Activated naive CD8-positive, alpha-beta T cell treated with anti-CD3 and anti-CD28 coated beads for 36 hours (primary cell): ENCODE measurements at regions not wholly inside any gene's neighbourhood (a gene's known extent, or its start where the extent isn't known, plus 50 kb on each side); places are given as distances from the start of the nearest gene placed in this dataset.

Source experiments
- DNase-seq: peaks from one replicate; pipeline ENCODE4 v3.0.0; 2021
- H3K27ac Mint-ChIP-seq: one replicate; pipeline ENCODE4 v1.8.0; 2022; ENCODE audit warnings: mild to moderate bottlenecking, moderate library complexity, mixed read lengths
- H3K27me3 Mint-ChIP-seq: one replicate; pipeline ENCODE4 v1.8.0; 2022; ENCODE audit warnings: mild to moderate bottlenecking, mixed read lengths
- H3K36me3 Mint-ChIP-seq: one replicate; pipeline ENCODE4 v1.8.0; 2021; ENCODE audit warnings: mild to moderate bottlenecking, mixed read lengths
- H3K4me1 Mint-ChIP-seq: one replicate; pipeline ENCODE4 v1.8.0; 2021; ENCODE audit warnings: mixed read lengths
- H3K4me3 Mint-ChIP-seq: one replicate; pipeline ENCODE4 v1.8.0; 2022; ENCODE audit warnings: mild to moderate bottlenecking, moderate library complexity, mixed read lengths
- H3K9me3 Mint-ChIP-seq: one replicate; pipeline ENCODE4 v1.8.0; 2022; ENCODE audit warnings: mixed read lengths

GRCh38 chr11:23653071-23653675 is 792.9 kb upstream of the CCDC179 start:
- DNase-seq = no peak
- H3K27me3 Mint-ChIP-seq = no peaks in the 10 kb centered on the region
- H3K9me3 Mint-ChIP-seq = peaks cover 4% of the 10 kb centered on the region
- no peaks in the 10 kb centered on the region for H3K36me3 Mint-ChIP-seq
- H3K27ac Mint-ChIP-seq = no peak overlapping the region
- no peaks in the 10 kb centered on the region for H3K4me1 Mint-ChIP-seq
- H3K4me3 Mint-ChIP-seq = no peak overlapping the region

GRCh38 chr11:23668324-23668723 is 808.0 kb upstream of the CCDC179 start:
- H3K36me3 Mint-ChIP-seq = no peaks in the 10 kb centered on the region
- no peak overlapping the region for H3K27ac Mint-ChIP-seq
- H3K27me3 Mint-ChIP-seq = no peaks in the 10 kb centered on the region
- no peak overlapping the region for H3K4me3 Mint-ChIP-seq
- no peaks in the 10 kb centered on the region for H3K4me1 Mint-ChIP-seq
- DNase-seq = no peak
- no peaks in the 10 kb centered on the region for H3K9me3 Mint-ChIP-seq

GRCh38 chr11:23673366-23673765 is 813.1 kb upstream of the CCDC179 start:
- no peak overlapping the region for H3K4me3 Mint-ChIP-seq
- H3K27me3 Mint-ChIP-seq = no peaks in the 10 kb centered on the region
- DNase-seq = no peak
- H3K27ac Mint-ChIP-seq = no peak overlapping the region
- no peaks in the 10 kb centered on the region for H3K4me1 Mint-ChIP-seq
- H3K9me3 Mint-ChIP-seq = no peaks in the 10 kb centered on the region
- H3K36me3 Mint-ChIP-seq = no peaks in the 10 kb centered on the region

GRCh38 chr11:23674866-23675265 is 814.6 kb upstream of the CCDC179 start:
- Mint-ChIP-seq H3K4me1 (no peaks in the 10 kb centered on the region), H3K9me3 (no peaks in the 10 kb centered on the region), H3K27ac (no peak overlapping the region), H3K36me3 (no peaks in the 10 kb centered on the region), H3K27me3 (no peaks in the 10 kb centered on the region), H3K4me3 (no peak overlapping the region)
- no peak for DNase-seq

GRCh38 chr11:23679041-23679440 is 817.8 kb upstream of the LUZP2 start:
- no peak for DNase-seq
- Mint-ChIP-seq H3K4me3 (no peak overlapping the region), H3K4me1 (no peaks in the 10 kb centered on the region), H3K36me3 (no peaks in the 10 kb centered on the region), H3K27ac (no peak overlapping the region), H3K27me3 (no peaks in the 10 kb centered on the region), H3K9me3 (no peaks in the 10 kb centered on the region)

GRCh38 chr11:23679981-23680380 is 816.9 kb upstream of the LUZP2 start:
- Mint-ChIP-seq H3K4me1 (no peaks in the 10 kb centered on the region), H3K36me3 (no peaks in the 10 kb centered on the region), H3K27me3 (no peaks in the 10 kb centered on the region), H3K27ac (no peak overlapping the region), H3K4me3 (no peak overlapping the region), H3K9me3 (no peaks in the 10 kb centered on the region)
- DNase-seq = no peak

GRCh38 chr11:23680488-23681230 is 816.2 kb upstream of the LUZP2 start:
- no peaks in the 10 kb centered on the region for H3K27me3 Mint-ChIP-seq
- H3K4me1 Mint-ChIP-seq = no peaks in the 10 kb centered on the region
- no peaks in the 10 kb centered on the region for H3K9me3 Mint-ChIP-seq
- H3K27ac Mint-ChIP-seq = no peak overlapping the region
- no peak for DNase-seq
- H3K36me3 Mint-ChIP-seq = no peaks in the 10 kb centered on the region
- no peak overlapping the region for H3K4me3 Mint-ChIP-seq

- DNase-seq = no peak
- H3K27me3 Mint-ChIP-seq = no peaks in the 10 kb centered on the region
- no peaks in the 10 kb centered on the region for H3K36me3 Mint-ChIP-seq
- H3K27ac Mint-ChIP-seq = no peak overlapping the region
- no peak overlapping the region for H3K4me3 Mint-ChIP-seq
- H3K9me3 Mint-ChIP-seq = no peaks in the 10 kb centered on the region
- H3K4me1 Mint-ChIP-seq = no peaks in the 10 kb centered on the region
These were observed 812.2 kb upstream of the LUZP2 start for GRCh38 chr11:23684701-23685100.

GRCh38 chr11:23687991-23688390 is 808.9 kb upstream of the LUZP2 start:
- Mint-ChIP-seq H3K4me3 (no peak overlapping the region), H3K36me3 (no peaks in the 10 kb centered on the region), H3K9me3 (no peaks in the 10 kb centered on the region), H3K27ac (no peak overlapping the region), H3K27me3 (no peaks in the 10 kb centered on the region), H3K4me1 (no peaks in the 10 kb centered on the region)
- DNase-seq = no peak

- Mint-ChIP-seq H3K9me3 (no peaks in the 10 kb centered on the region), H3K27me3 (no peaks in the 10 kb centered on the region), H3K4me3 (no peak overlapping the region)
These were observed 808.4 kb upstream of the LUZP2 start for GRCh38 chr11:23688411-23688810.

GRCh38 chr11:23688835-23689234 is 808.0 kb upstream of the LUZP2 start:
- H3K27me3 Mint-ChIP-seq = no peaks in the 10 kb centered on the region
- no peak for DNase-seq
- H3K27ac Mint-ChIP-seq = no peak overlapping the region
- H3K36me3 Mint-ChIP-seq = no peaks in the 10 kb centered on the region
- no peak overlapping the region for H3K4me3 Mint-ChIP-seq
- H3K4me1 Mint-ChIP-seq = no peaks in the 10 kb centered on the region
- H3K9me3 Mint-ChIP-seq = no peaks in the 10 kb centered on the region

More at GRCh38 chr11:23688411-23688810, 808.4 kb upstream of the LUZP2 start:
- Mint-ChIP-seq H3K27ac (no peak overlapping the region), H3K36me3 (no peaks in the 10 kb centered on the region), H3K4me1 (no peaks in the 10 kb centered on the region)
- DNase-seq = no peak

GRCh38 chr11:23696688-23697415 is 800.0 kb upstream of the LUZP2 start:
- H3K36me3 Mint-ChIP-seq = no peaks in the 10 kb centered on the region
- H3K4me3 Mint-ChIP-seq = no peak overlapping the region
- peaks cover 1% of the 10 kb centered on the region for H3K9me3 Mint-ChIP-seq
- no peaks in the 10 kb centered on the region for H3K27me3 Mint-ChIP-seq
- H3K4me1 Mint-ChIP-seq = no peaks in the 10 kb centered on the region
- H3K27ac Mint-ChIP-seq = no peak overlapping the region
- no peak for DNase-seq

- Mint-ChIP-seq H3K4me1 (no peaks in the 10 kb centered on the region), H3K36me3 (no peaks in the 10 kb centered on the region), H3K4me3 (no peak overlapping the region), H3K27me3 (no peaks in the 10 kb centered on the region), H3K9me3 (peaks cover 2% of the 10 kb centered on the region), H3K27ac (no peak overlapping the region)
- no peak for DNase-seq
These were observed 792.7 kb upstream of the LUZP2 start for GRCh38 chr11:23704183-23704582.

GRCh38 chr11:23711981-23712380 is 784.9 kb upstream of the LUZP2 start:
- H3K4me3 Mint-ChIP-seq = no peak overlapping the region
- peaks cover 5% of the 10 kb centered on the region for H3K9me3 Mint-ChIP-seq
- H3K27ac Mint-ChIP-seq = no peak overlapping the region
- no peak for DNase-seq
- H3K36me3 Mint-ChIP-seq = no peaks in the 10 kb centered on the region
- no peaks in the 10 kb centered on the region for H3K4me1 Mint-ChIP-seq
- H3K27me3 Mint-ChIP-seq = no peaks in the 10 kb centered on the region

- Mint-ChIP-seq H3K27me3 (no peaks in the 10 kb centered on the region), H3K4me1 (no peaks in the 10 kb centered on the region), H3K9me3 (no peaks in the 10 kb centered on the region), H3K4me3 (no peak overlapping the region), H3K27ac (no peak overlapping the region), H3K36me3 (no peaks in the 10 kb centered on the region)
- no peak for DNase-seq
These were observed 777.8 kb upstream of the LUZP2 start for GRCh38 chr11:23719016-23719415.

GRCh38 chr11:23723861-23724260 is 773.0 kb upstream of the LUZP2 start:
- Mint-ChIP-seq H3K4me3 (no peak overlapping the region), H3K9me3 (no peaks in the 10 kb centered on the region), H3K27ac (no peak overlapping the region), H3K27me3 (no peaks in the 10 kb centered on the region), H3K36me3 (no peaks in the 10 kb centered on the region), H3K4me1 (no peaks in the 10 kb centered on the region)
- DNase-seq = no peak
